ENCODE measurements at regions not wholly inside any gene's neighbourhood (a gene's known extent, or its start where the extent isn't known, plus 50 kb on each side); places are given as distances from the start of the nearest gene placed in this dataset.
"Not testable (repeated sequence)": the region's sequence is repeated elsewhere in the genome, so short reads cannot be mapped to it uniquely, and the experiment has no call there.

DNA sequence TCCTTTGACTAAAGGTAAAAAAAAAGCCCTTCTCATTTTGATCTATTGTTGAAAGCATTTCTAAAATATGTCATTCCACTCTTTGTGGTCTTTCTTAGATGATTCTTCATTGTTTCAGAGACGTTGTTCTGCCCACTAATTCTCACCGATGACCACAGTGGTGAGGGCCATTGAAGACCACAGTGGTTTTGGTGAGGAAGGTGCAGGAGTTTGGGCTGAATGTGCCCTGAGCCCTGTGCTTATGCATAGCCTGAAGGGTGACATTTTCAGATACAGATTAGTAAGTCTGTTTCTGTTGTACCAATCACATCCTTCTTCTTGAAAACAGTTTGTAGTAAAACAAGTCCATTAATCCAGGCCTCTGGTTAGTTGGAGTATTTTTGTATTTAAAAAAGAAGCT, 251.3 kb upstream of the ATP5MC3 start:
- Mint-ChIP-seq H3K27ac (no peak overlapping the region), H3K4me3 (no peak overlapping the region), H3K36me3 (ENCODE audit: low read depth) (no peaks in the 10 kb centered on the region), H3K27me3 (ENCODE audit: low read depth) (no peaks in the 10 kb centered on the region), H3K4me1 (ENCODE audit: low read depth) (no peaks in the 10 kb centered on the region), H3K9me3 (ENCODE audit: insufficient read depth) (peaks cover 8% of the 10 kb centered on the region)
- no peak for DNase-seq
- CTCF ChIA-PET: interaction anchor here (1.2 kb wide), 1 partner anchor 17 kb away, joined by 3 read pairs; no protein-coding TSS in a partner anchor
- no peak for ATAC-seq
- POLR2A ChIA-PET: no interaction called here

DNA sequence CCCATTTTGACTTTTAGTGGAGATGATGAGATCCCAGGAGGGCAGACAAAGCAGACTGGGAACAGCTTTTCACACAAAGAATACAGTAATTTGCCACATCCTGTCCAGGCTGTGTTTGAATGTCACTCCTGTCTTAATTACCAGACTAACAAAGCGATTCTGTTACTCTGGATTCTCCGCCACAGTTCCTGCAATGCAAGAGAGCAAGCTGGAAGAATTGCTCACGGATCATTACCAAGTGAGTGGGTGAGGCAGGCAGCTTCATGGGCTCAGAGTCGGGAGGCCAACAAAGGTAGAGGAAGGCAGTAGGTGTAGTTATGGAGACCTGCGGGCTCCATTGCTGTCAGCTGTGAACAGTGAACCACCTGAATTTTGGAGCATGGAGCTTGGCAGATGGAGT, 250.5 kb upstream of the ATP5MC3 start:
- H3K27ac Mint-ChIP-seq: no peak overlapping the region

DNA sequence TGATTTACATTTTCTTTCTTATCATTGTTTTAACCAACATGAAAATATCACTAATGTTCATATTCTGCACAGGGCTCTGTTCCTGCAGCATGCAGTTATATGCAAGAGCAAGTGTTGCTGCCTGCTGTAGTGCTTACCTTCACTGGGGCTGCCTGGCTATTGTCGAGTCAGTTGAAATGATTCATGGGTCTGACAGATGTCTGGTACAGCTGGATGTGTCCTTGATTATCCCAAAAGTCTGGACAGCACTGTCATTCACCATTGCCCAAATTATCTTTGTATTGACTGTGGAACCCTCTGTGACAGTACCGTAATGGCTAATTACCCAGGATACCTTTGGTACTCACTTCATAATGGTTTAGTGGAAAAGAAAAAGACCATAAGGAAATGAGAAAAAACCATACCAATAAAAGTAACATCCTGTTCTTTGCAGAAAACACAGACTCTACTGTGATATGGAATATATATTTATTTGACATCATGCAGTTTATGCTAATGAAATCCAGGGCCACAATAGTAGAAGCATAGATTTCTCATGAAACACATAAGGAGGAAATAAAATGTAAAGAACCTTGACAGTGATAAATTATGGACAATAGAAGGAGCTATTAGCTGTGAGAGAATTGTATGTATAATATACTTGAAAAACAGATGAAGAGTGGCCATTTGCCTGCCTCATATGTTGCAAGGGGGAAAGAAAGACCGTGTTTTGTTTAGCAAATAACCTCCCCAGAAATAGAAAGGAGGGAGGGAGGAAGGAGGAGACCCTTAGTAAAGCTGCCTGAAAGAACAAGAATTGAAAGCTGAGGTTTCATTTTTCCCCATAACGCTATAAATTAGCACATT, 249.8 kb upstream of the ATP5MC3 start:
- H3K9me3 Mint-ChIP-seq (ENCODE audit: insufficient read depth): peaks cover 8% of the 10 kb centered on the region
- POLR2A ChIA-PET: no interaction called here
- CTCF ChIA-PET: interaction anchor here (0.8 kb wide), 1 partner anchor 16 kb away, joined by 3 read pairs; no protein-coding TSS in a partner anchor

More for the DNA sequence above, 250.5 kb upstream of the ATP5MC3 start:
- no peaks in the 10 kb centered on the region for H3K36me3 Mint-ChIP-seq (ENCODE audit: low read depth)
- H3K4me3 Mint-ChIP-seq: no peak overlapping the region
- H3K27me3 Mint-ChIP-seq (ENCODE audit: low read depth): no peaks in the 10 kb centered on the region
- DNase-seq (no peak), ATAC-seq (no peak)
- H3K9me3 Mint-ChIP-seq (ENCODE audit: insufficient read depth): peaks cover 8% of the 10 kb centered on the region
- H3K4me1 Mint-ChIP-seq (ENCODE audit: low read depth): no peaks in the 10 kb centered on the region
- POLR2A ChIA-PET: interaction anchor here (0.5 kb wide), 1 partner anchor 1053 kb away, joined by 3 read pairs; no protein-coding TSS in a partner anchor
- CTCF ChIA-PET: interaction anchor here (0.8 kb wide), 1 partner anchor 17 kb away, joined by 3 read pairs; no protein-coding TSS in a partner anchor

DNA sequence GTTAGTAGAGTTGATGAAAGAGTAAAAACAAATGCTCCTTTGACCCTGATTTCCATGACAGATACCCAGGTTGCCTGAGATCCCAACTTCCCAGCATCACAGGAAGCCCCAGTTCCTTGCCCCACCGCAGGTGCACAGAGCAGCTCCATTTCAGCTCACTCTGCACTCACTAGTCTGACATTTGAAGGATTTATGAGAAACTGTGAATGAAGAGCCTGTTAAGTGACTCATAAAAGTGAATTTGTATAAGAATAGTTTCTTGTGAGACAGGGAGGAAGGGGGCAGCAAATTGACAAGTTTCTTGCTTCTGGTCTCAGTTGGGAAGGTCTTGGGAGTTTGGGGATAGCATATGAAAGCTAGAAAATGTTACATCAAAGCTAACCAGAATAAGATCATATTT, 248.7 kb upstream of the ATP5MC3 start:
- no peaks in the 10 kb centered on the region for H3K27me3 Mint-ChIP-seq (ENCODE audit: low read depth)
- no peaks in the 10 kb centered on the region for H3K36me3 Mint-ChIP-seq (ENCODE audit: low read depth)
- ATAC-seq (no peak), DNase-seq (no peak)
- POLR2A ChIA-PET: no interaction called here
- no peak overlapping the region for H3K4me3 Mint-ChIP-seq
- peaks cover 8% of the 10 kb centered on the region for H3K9me3 Mint-ChIP-seq (ENCODE audit: insufficient read depth)
- CTCF ChIA-PET: no interaction called here
- no peaks in the 10 kb centered on the region for H3K4me1 Mint-ChIP-seq (ENCODE audit: low read depth)
- no peak overlapping the region for H3K27ac Mint-ChIP-seq

More for the DNA sequence above, 249.8 kb upstream of the ATP5MC3 start:
- DNase-seq (no peak), ATAC-seq (no peak)
- no peaks in the 10 kb centered on the region for H3K4me1 Mint-ChIP-seq (ENCODE audit: low read depth)
- H3K4me3 Mint-ChIP-seq: no peak overlapping the region
- no peaks in the 10 kb centered on the region for H3K36me3 Mint-ChIP-seq (ENCODE audit: low read depth)
- H3K27ac Mint-ChIP-seq: no peak overlapping the region
- no peaks in the 10 kb centered on the region for H3K27me3 Mint-ChIP-seq (ENCODE audit: low read depth)

DNA sequence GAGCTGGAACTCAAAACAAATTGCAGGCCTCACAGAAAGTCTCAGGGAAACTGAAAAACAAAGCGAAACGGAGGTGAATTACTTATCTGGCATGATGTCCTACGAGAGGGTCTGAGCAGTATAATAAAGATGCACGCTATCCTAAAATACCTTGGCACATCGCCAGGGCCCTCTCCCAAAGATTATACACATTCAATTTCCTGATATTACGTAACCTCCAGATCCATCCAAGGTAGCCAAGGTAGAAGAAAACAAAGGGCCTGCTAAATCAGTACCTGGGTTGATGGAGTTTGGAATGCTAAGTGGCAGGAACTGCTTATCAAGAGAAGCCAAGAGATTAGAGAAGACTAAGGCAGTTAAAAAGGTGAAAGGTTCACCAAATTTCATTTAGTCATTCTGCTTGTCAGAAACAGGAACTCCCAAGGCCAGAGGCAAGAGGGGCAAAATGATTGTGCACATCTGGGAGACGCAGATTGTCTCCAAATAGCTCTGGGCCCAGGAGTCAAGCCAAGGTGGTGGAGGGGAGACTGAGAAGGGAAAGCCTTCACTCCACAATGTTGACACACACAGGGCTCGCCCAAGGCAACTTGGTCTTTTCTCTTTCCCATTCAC, 236.8 kb upstream of the ATP5MC3 start:
- POLR2A ChIA-PET: no interaction called here
- DNase-seq (no peak), ATAC-seq (no peak)
- no peaks in the 10 kb centered on the region for H3K9me3 Mint-ChIP-seq (ENCODE audit: insufficient read depth)
- no peaks in the 10 kb centered on the region for H3K4me1 Mint-ChIP-seq (ENCODE audit: low read depth)
- no peak overlapping the region for H3K4me3 Mint-ChIP-seq
- no peak overlapping the region for H3K27ac Mint-ChIP-seq
- H3K27me3 Mint-ChIP-seq (ENCODE audit: low read depth): peaks cover 4% of the 10 kb centered on the region
- H3K36me3 Mint-ChIP-seq (ENCODE audit: low read depth): no peaks in the 10 kb centered on the region
- CTCF ChIA-PET: no interaction called here

DNA sequence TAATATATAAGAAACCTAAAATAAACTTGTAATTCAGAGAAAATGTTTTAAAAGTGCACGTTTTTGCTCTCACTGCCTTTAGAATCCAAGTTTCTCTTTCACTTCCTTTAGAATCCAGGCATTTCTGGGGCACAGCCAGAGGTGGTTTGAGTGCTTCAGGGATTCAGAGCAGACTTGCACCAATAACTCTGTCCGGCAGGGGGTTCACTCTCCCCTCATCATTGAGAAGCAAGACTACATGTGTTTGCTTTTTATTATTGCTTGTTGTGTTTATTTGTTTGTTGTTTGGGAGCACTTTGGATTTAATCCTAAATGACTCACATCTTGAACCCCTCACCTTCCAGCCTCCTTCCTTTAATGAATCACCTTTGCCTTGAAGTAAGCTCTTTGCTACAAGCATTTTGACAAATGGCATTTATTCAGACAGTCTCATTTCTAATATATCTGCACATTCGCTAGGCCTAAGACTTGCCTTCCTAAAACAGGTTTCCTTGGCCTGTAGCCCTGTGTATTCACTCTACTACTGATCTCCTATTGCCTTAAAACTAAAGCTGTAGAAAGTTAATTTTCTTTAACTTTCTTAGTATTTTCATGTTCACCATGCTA, 233.5 kb upstream of the ATP5MC3 start:
- Mint-ChIP-seq H3K36me3 (ENCODE audit: low read depth) (no peaks in the 10 kb centered on the region), H3K27ac (no peak overlapping the region), H3K27me3 (ENCODE audit: low read depth) (peaks cover 4% of the 10 kb centered on the region), H3K4me3 (no peak overlapping the region), H3K4me1 (ENCODE audit: low read depth) (no peaks in the 10 kb centered on the region), H3K9me3 (ENCODE audit: insufficient read depth) (no peaks in the 10 kb centered on the region)
- ATAC-seq (no peak), DNase-seq (peak; percentile 23)
- POLR2A ChIA-PET: no interaction called here
- CTCF ChIA-PET: interaction anchor here (0.8 to 1.2 kb wide), 2 partner anchors 17 to 19 kb away, joined by 3 read pairs; no protein-coding TSS in a partner anchor

DNA sequence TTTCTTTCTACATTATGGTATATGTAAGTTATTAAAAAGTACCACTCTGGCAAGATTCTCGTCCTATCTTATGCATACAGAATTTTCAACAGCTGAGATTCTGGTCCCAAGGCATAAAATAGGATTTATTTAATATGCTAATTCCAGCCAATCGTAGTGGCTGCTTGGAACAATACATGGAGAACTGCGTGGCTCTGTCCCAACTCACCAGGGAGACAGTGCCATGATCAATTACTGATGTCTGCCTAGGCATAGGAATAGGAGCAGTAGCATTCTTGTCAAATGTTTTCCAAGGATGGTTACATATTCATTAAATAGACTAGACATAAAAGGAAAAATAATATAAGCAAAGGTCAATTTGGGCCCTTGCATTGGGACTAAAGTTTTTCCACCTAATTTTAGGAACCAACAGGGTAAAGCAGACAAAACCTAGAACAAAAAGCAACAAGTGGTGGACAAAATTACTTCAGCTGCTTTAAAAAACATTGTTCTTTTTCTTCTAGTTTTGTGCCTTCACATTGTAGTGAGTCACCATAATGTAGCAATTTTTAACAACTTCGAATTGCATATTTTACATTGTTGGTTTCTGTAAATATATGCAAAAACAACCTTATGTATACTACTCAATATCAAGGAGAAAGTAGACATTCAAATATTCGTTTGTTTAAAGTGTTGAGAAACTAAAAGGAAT, 232.8 kb upstream of the ATP5MC3 start:
- no peaks in the 10 kb centered on the region for H3K9me3 Mint-ChIP-seq (ENCODE audit: insufficient read depth)
- DNase-seq (no peak), ATAC-seq (no peak)
- H3K27me3 Mint-ChIP-seq (ENCODE audit: low read depth): peaks cover 4% of the 10 kb centered on the region
- ChIA-PET POLR2A (no interaction called here), CTCF (no interaction called here)
- H3K27ac Mint-ChIP-seq: no peak overlapping the region
- no peaks in the 10 kb centered on the region for H3K36me3 Mint-ChIP-seq (ENCODE audit: low read depth)
- H3K4me1 Mint-ChIP-seq (ENCODE audit: low read depth): no peaks in the 10 kb centered on the region
- H3K4me3 Mint-ChIP-seq: no peak overlapping the region

DNA sequence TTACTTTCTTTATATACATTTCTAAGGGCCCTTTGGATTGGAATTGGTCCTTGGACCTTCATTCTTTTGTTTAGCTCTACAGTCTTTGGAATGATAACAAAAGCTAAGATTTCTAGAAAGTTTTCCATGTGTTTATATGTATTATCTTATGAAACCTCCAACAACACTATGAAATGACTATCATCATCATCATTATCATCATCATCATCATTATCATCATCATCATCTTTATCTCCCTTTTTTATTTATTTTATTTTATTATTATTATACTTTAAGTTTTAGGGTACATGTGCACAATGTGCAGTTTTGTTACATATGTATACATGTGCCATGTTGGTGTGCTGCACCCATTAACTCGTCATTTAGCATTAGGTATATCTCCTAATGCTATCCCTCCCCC, 229.4 kb upstream of the ATP5MC3 start:
- H3K4me1 Mint-ChIP-seq (ENCODE audit: low read depth); H3K4me3 Mint-ChIP-seq; H3K27me3 Mint-ChIP-seq (ENCODE audit: low read depth); ATAC-seq; CTCF ChIA-PET; H3K9me3 Mint-ChIP-seq (ENCODE audit: insufficient read depth); H3K27ac Mint-ChIP-seq; H3K36me3 Mint-ChIP-seq (ENCODE audit: low read depth); DNase-seq; POLR2A ChIA-PET: not testable (repeated sequence)

DNA sequence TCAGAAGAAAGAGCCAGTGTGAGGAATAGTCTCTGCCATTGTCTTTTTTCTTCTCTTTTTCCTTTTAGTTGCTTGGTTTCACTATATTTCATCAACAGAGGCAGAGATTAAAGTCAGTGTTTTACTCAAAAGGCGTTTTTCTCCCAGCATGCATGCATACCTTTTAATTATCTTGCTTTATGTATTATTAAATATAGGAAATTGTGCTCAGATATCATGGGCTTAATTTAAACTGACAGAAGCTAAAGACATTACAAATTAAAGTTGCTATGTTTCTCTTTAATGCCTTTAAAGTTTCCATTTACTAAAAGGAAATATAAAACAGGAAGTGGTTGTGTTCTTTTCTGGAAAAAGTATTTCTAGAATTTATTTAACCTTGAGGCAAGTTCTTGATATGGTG, 223.3 kb upstream of the ATP5MC3 start:
- Mint-ChIP-seq H3K9me3 (ENCODE audit: insufficient read depth) (no peaks in the 10 kb centered on the region), H3K4me3 (no peak overlapping the region), H3K4me1 (ENCODE audit: low read depth) (peaks cover 6% of the 10 kb centered on the region), H3K36me3 (ENCODE audit: low read depth) (no peaks in the 10 kb centered on the region), H3K27ac (no peak overlapping the region), H3K27me3 (ENCODE audit: low read depth) (peaks cover 4% of the 10 kb centered on the region)
- DNase-seq (no peak), ATAC-seq (no peak)
- ChIA-PET POLR2A (interaction anchor here (1.1 kb wide), 1 partner anchor 21 kb away, joined by 3 read pairs; no protein-coding TSS in a partner anchor), CTCF (no interaction called here)

DNA sequence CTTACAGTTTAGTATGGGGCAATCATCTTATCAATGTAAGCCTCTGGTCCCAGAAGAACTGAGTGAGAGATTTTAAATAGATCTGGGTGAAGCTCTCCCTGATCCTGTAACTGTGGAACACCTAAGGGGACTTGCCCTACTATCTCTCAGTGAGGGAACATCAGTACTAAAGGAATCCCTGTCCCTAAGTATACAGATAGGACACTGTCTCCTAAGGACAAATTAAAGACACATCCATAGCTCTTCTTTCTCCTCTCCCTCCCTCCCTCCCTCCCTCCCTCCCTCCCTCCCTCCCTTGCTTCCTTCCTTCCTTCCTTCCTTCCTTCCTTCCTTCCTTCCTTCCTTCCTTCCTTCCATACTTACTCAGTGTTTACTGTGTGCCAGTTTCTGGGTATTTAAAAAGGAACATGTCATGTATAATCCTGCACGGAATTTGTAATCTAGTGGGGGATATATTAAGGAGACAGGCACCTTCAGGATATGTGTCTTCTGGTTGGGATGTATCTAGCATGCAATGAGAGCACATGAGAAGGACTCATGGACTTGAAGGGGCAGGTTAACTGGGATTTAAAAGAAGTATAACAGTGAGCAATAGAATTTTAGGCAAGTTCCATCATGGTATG, 222.2 kb upstream of the ATP5MC3 start:
- POLR2A ChIA-PET: no interaction called here
- H3K9me3 Mint-ChIP-seq (ENCODE audit: insufficient read depth): no peaks in the 10 kb centered on the region
- peaks cover 6% of the 10 kb centered on the region for H3K4me1 Mint-ChIP-seq (ENCODE audit: low read depth)
- H3K27me3 Mint-ChIP-seq (ENCODE audit: low read depth): peaks cover 4% of the 10 kb centered on the region
- H3K4me3 Mint-ChIP-seq: no peak overlapping the region
- H3K27ac Mint-ChIP-seq: no peak overlapping the region
- ATAC-seq (no peak), DNase-seq (no peak)
- no peaks in the 10 kb centered on the region for H3K36me3 Mint-ChIP-seq (ENCODE audit: low read depth)
- CTCF ChIA-PET: no interaction called here

DNA sequence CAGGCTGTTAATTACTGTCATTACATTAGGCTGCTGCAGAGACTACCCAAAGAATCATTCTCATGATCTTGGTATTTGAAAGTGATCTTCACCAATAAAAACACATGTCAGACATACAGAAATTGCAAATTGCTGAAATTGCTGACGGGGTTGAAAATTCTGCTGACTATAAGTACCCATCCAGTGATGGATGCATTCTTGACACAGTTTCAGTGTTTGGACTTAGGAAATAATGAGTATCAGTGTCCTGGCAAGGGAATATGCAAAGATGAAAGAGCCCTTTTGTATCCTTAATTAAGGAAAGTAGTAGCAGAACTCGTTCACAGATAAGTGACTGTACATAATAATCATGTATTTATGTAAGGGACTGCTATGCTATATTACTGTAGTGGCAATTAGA, 221.1 kb upstream of the ATP5MC3 start:
- Mint-ChIP-seq H3K9me3 (ENCODE audit: insufficient read depth) (no peaks in the 10 kb centered on the region), H3K27me3 (ENCODE audit: low read depth) (peaks cover 4% of the 10 kb centered on the region), H3K4me1 (ENCODE audit: low read depth) (peaks cover 6% of the 10 kb centered on the region), H3K4me3 (no peak overlapping the region), H3K36me3 (ENCODE audit: low read depth) (no peaks in the 10 kb centered on the region), H3K27ac (no peak overlapping the region)
- ChIA-PET CTCF (no interaction called here), POLR2A (no interaction called here)
- DNase-seq: no peak
- no peak for ATAC-seq

All from activated CD8-positive, alpha-beta T cell treated with anti-CD3 and anti-CD28 coated beads, Interleukin-2, amount 10 ng/mL, durations not matched to agents 7 days and 5 days (primary cell).